SH-SY5Y (cell line): ENCODE measurements at regions not wholly inside any gene's neighbourhood (a gene's known extent, or its start where the extent isn't known, plus 50 kb on each side); places are given as distances from the start of the nearest gene placed in this dataset.

Source experiments
- GATA2 ChIP-seq: IDR thresholded peaks from 2 replicates; pipeline ENCODE4 v1.6.1; 2011; ENCODE audit warnings: mild to moderate bottlenecking, low read depth, low read length
- GATA3 ChIP-seq: IDR thresholded peaks from 2 replicates; pipeline ENCODE4 v1.6.1; 2011; ENCODE audit warnings: low read depth, mild to moderate bottlenecking, low read length, moderate library complexity

DNA sequence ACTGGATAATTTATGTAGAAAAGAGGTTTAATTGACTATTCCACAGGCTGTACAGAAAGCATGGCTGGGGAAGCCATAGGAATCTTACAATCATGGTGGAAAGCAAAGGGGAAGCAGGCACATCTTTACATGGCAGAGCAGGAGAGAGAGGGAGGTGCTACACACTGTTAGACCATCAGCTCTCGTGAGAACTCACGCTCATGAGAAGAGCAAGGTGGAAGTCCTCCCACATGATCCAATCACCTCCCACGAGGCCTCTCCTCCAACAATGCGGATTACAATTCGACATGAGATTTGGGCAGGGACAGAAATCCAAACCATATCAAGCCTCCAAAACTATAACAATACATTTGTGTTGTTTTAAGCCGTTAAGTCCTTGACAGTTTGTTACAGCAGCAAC lies 257.1 kb upstream of the KCNG1 start:
- no peak for TF ChIP-seq GATA2
- TF ChIP-seq GATA3 = no peak
